Mesothelial cell of epicardium (in vitro differentiated cells): ENCODE measurements at regions not wholly inside any gene's neighbourhood (a gene's known extent, or its start where the extent isn't known, plus 50 kb on each side); places are given as distances from the start of the nearest gene placed in this dataset.
A peak's percentile ranks its signal among the peaks of the same experiment; 100 is the strongest.

Experiments
- DNase-seq, 2 experiments: peaks; one replicate each; pipeline ENCODE4 v3.0.0; 2021; ENCODE audit warnings: low spot score in 2 of 2; ENCODE audit not compliant: unreplicated experiment in 2 of 2
- H3K27ac Mint-ChIP-seq: 2 replicates; pipeline ENCODE4 v1.8.0; 2021; ENCODE audit warnings: mixed read lengths
- H3K27me3 Mint-ChIP-seq: 2 replicates; pipeline ENCODE4 v1.8.0; 2021; ENCODE audit warnings: low read depth, mixed read lengths
- H3K36me3 Mint-ChIP-seq: 2 replicates; pipeline ENCODE4 v1.8.0; 2021; ENCODE audit warnings: mixed read lengths
- H3K4me1 Mint-ChIP-seq: 2 replicates; pipeline ENCODE4 v1.8.0; 2021; ENCODE audit warnings: mixed read lengths
- H3K4me3 Mint-ChIP-seq: 2 replicates; pipeline ENCODE4 v1.8.0; 2021; ENCODE audit warnings: mild to moderate bottlenecking, moderate library complexity, mixed read lengths
- H3K9me3 Mint-ChIP-seq: 2 replicates; pipeline ENCODE4 v1.8.0; 2021; ENCODE audit warnings: mixed read lengths
- CTCF ChIP-seq: fragments of 200-600 bp; sonication (generic); IDR thresholded peaks from one replicate; pipeline ENCODE4 v1.5.0; 2021; ENCODE audit warnings: antibody characterized with exemption; ENCODE audit not compliant: unreplicated experiment

DNA sequence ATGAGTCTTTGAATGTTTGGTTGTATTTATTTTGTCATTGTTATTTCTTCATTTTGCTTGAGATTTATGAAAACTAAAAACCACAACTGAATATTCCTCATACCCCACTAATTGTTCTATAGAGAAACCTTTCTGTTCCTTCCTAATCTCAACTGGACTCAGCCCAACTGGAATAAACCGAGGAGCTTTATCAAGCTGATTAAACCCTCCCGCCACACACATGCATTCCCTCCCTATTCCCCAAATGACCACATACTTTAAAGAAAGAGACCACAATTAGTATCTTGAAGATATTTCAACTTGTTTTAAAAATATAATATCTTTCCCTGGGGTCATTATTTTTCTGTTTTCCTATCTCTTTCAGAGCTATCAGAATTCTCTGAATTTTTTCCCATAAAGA, 107.5 kb downstream of the OSR1 start:
- peaks cover 7% of the 10 kb centered on the region for H3K9me3 Mint-ChIP-seq
- H3K27ac Mint-ChIP-seq = peak overlapping the region; percentile 51
- no peaks in the 10 kb centered on the region for H3K36me3 Mint-ChIP-seq
- no peak for TF ChIP-seq CTCF
- peaks cover 32% of the 10 kb centered on the region for H3K4me1 Mint-ChIP-seq
- no peak overlapping the region for H3K4me3 Mint-ChIP-seq
- no peaks in the 10 kb centered on the region for H3K27me3 Mint-ChIP-seq
- no peak for DNase-seq

- Mint-ChIP-seq H3K9me3 (no peaks in the 10 kb centered on the region), H3K27ac (no peak overlapping the region), H3K27me3 (no peaks in the 10 kb centered on the region), H3K36me3 (no peaks in the 10 kb centered on the region), H3K4me1 (peaks cover 25% of the 10 kb centered on the region), H3K4me3 (no peak overlapping the region)
- no peak for DNase-seq
- no peak for TF ChIP-seq CTCF
Measured at GRCh38 chr2:19247186-19247585, 111.2 kb downstream of the OSR1 start.

GRCh38 chr2:19246496-19246895, 111.9 kb downstream of the OSR1 start:
- Mint-ChIP-seq H3K36me3 (no peaks in the 10 kb centered on the region), H3K27ac (no peak overlapping the region), H3K4me3 (no peak overlapping the region), H3K9me3 (no peaks in the 10 kb centered on the region), H3K27me3 (no peaks in the 10 kb centered on the region), H3K4me1 (peaks cover 19% of the 10 kb centered on the region)
- DNase-seq = no peak
- TF ChIP-seq CTCF = no peak

- Mint-ChIP-seq H3K27me3 (no peaks in the 10 kb centered on the region), H3K27ac (no peak overlapping the region), H3K4me3 (no peak overlapping the region), H3K9me3 (no peaks in the 10 kb centered on the region), H3K36me3 (no peaks in the 10 kb centered on the region), H3K4me1 (peaks cover 14% of the 10 kb centered on the region)
- DNase-seq = no peak
- TF ChIP-seq CTCF = no peak
Measured at GRCh38 chr2:19244460-19245363, 113.7 kb downstream of the OSR1 start.

DNA sequence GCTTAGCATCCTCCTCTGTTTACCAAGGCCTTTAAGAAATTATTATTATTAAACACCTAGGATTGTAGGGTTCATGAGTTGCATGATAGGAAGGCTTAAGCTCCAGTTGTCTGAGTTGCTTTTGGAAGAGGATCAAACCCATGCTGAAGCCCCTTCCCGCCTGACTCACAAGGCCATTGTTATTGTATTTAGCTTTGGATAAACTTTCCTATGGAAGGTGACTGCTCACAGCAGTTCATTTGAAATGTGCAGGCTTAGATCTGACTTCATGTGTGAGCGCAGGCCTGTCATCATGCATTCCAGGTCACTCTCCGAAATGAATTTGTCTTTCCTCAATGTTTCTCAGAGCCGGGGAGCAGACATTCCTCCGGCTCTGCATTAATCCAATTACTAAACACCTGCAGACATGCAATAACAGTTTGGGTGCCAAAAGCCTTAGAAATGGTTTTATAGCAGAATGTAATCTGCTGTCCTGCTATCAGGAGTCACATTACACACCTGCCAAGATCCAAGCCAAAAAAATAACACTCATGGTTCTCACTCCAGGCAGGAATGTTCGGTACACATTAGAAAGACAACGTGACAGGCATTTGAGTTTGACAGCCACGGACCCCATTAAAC, 119.9 kb downstream of the OSR1 start:
- peaks cover 35% of the 10 kb centered on the region for H3K4me1 Mint-ChIP-seq

More for the DNA sequence above, 119.9 kb downstream of the OSR1 start:
- Mint-ChIP-seq H3K27me3 (no peaks in the 10 kb centered on the region), H3K9me3 (no peaks in the 10 kb centered on the region), H3K36me3 (no peaks in the 10 kb centered on the region), H3K27ac (no peak overlapping the region), H3K4me3 (no peak overlapping the region)
- no peak for DNase-seq
- no peak for TF ChIP-seq CTCF
